DND-41 (cell line): ENCODE measurements at regions not wholly inside any gene's neighbourhood (a gene's known extent, or its start where the extent isn't known, plus 50 kb on each side); places are given as distances from the start of the nearest gene placed in this dataset.

Experiments
- ATAC-seq: fragments of 200-7000 bp; cut with Tn5 transposase; 3 replicates; pipeline ENCODE4 v1.9.1; 2021; ENCODE audit warnings: low read depth; ENCODE audit not compliant: insufficient read depth
- DNase-seq: peaks from one replicate; pipeline ENCODE4 v3.0.0-alpha.2; 2020
- H2AFZ ChIP-seq: 2 replicates; pipeline ENCODE4 v1.6.0; 2012; ENCODE audit warnings: low read depth, low read length
- H3K27ac ChIP-seq: 2 replicates; pipeline ENCODE4 v1.5.1; 2012; ENCODE audit warnings: low read length, inconsistent platforms
- H3K27me3 ChIP-seq: fragments of 200-600 bp; sonication (generic); 2 replicates; pipeline ENCODE4 v1.6.0; 2012; ENCODE audit warnings: low read length, mild to moderate bottlenecking, inconsistent platforms; ENCODE audit not compliant: insufficient read depth, poor library complexity
- H3K36me3 ChIP-seq: 2 replicates; pipeline ENCODE4 v1.5.1; 2012; ENCODE audit warnings: low read length, inconsistent platforms; ENCODE audit not compliant: insufficient read depth
- H3K4me1 ChIP-seq: 2 replicates; pipeline ENCODE4 v1.5.1; 2012; ENCODE audit warnings: mild to moderate bottlenecking, low read length; ENCODE audit not compliant: insufficient read depth
- H3K4me2 ChIP-seq: 2 replicates; pipeline ENCODE4 v1.6.0; 2012; ENCODE audit warnings: mild to moderate bottlenecking, moderate library complexity, low read length, inconsistent platforms; ENCODE audit not compliant: insufficient read depth
- H3K4me3 ChIP-seq, 2 experiments: fragments of 200-600 bp in 1 of 2; shearing (Covaris generic) in 1 of 2; 2 replicates each; pipeline ENCODE4 v1.5.1; 2012 to 2016; ENCODE audit warnings: inconsistent platforms in 2 of 2, low read length in 2 of 2, mild to moderate bottlenecking in 2 of 2, low read depth in 1 of 2, moderate library complexity in 1 of 2
- H3K79me2 ChIP-seq: 2 replicates; pipeline ENCODE4 v1.6.0; 2012; ENCODE audit warnings: low read length, inconsistent platforms; ENCODE audit not compliant: insufficient read depth
- H3K9ac ChIP-seq: 2 replicates; pipeline ENCODE4 v1.6.0; 2012; ENCODE audit warnings: low read depth, mild to moderate bottlenecking, inconsistent platforms, low read length, moderate library complexity
- H3K9me3 ChIP-seq: 2 replicates; pipeline ENCODE4 v1.5.1; 2012; ENCODE audit warnings: low read length, moderate library complexity, mild to moderate bottlenecking, inconsistent platforms; ENCODE audit not compliant: insufficient read depth, severe bottlenecking
- H4K20me1 ChIP-seq: 2 replicates; pipeline ENCODE4 v1.6.0; 2012; ENCODE audit warnings: low read length; ENCODE audit not compliant: insufficient read depth
- EZH2 ChIP-seq: IDR thresholded peaks from 3 replicates; pipeline ENCODE4 v1.6.1; 2012; ENCODE audit warnings: borderline replicate concordance, low read depth, mild to moderate bottlenecking, moderate library complexity, low read length, inconsistent platforms; ENCODE audit not compliant: severe bottlenecking
- TF ChIP-seq, protein P1 (sequence below): IDR thresholded peaks from 2 replicates; pipeline ENCODE4 v1.5.1; 2012; ENCODE audit warnings: borderline replicate concordance, low read length, moderate library complexity, mild to moderate bottlenecking; ENCODE audit not compliant: poor library complexity, severe bottlenecking; ENCODE audit errors: extremely low read depth

DNA sequence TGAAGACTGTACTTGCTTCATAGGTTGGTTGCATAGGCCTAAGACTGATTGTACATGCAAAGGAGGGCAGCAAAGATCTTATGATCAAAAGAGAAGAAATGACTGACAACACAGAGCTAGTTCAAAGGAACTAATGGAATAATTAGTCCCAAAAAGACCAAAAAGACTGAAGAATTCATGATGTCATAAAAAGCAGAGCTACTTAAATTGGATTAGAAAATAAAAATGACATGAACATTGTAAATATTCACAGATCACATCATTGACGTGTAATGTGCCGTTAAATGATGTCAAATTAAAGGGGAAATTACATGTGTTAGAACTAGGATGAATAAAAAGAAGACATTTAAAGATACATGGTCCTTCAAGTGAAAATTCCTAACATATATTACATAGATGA lies 616.8 kb downstream of the NR4A2 start:
- DNase-seq (no peak), ATAC-seq (no peak)
- Histone ChIP-seq H4K20me1 (no peaks in the 10 kb centered on the region), H3K27ac (no peak overlapping the region), H3K4me2 (no peak overlapping the region), H3K9ac (no peak overlapping the region), H3K79me2 (no peaks in the 10 kb centered on the region), H3K36me3 (no peaks in the 10 kb centered on the region), H3K4me1 (no peaks in the 10 kb centered on the region), H3K27me3 (no peaks in the 10 kb centered on the region), H2AFZ (no peak overlapping the region), H3K4me3 (no peak overlapping the region), H3K9me3 (no peaks in the 10 kb centered on the region)
- no peak for TF ChIP-seq EZH2
- TF ChIP-seq, protein P1, sequence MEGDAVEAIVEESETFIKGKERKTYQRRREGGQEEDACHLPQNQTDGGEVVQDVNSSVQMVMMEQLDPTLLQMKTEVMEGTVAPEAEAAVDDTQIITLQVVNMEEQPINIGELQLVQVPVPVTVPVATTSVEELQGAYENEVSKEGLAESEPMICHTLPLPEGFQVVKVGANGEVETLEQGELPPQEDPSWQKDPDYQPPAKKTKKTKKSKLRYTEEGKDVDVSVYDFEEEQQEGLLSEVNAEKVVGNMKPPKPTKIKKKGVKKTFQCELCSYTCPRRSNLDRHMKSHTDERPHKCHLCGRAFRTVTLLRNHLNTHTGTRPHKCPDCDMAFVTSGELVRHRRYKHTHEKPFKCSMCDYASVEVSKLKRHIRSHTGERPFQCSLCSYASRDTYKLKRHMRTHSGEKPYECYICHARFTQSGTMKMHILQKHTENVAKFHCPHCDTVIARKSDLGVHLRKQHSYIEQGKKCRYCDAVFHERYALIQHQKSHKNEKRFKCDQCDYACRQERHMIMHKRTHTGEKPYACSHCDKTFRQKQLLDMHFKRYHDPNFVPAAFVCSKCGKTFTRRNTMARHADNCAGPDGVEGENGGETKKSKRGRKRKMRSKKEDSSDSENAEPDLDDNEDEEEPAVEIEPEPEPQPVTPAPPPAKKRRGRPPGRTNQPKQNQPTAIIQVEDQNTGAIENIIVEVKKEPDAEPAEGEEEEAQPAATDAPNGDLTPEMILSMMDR: no peak

DNA sequence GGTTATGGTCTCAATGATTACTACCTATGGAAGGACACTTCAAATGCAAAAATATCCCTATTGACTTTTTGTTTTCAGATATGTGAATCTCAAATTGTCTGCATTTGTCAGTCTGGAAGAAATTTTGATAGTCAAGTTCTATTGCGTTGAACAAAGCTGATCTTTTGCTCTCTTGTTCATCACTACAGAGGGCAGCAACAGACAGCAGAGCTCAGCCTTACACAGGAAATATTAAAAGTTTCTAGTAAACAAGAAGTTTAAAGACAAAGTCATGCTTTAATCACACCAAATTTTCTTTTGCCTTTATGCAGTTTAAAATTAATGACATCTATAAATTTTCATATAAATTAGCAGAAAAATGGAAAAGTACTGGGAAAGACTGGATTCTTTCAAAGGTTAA lies 617.5 kb downstream of the NR4A2 start:
- Histone ChIP-seq H3K9me3 (no peaks in the 10 kb centered on the region), H3K27ac (no peak overlapping the region), H4K20me1 (no peaks in the 10 kb centered on the region), H3K4me3 (no peak overlapping the region), H2AFZ (no peak overlapping the region), H3K4me2 (no peak overlapping the region), H3K9ac (no peak overlapping the region), H3K36me3 (no peaks in the 10 kb centered on the region), H3K27me3 (no peaks in the 10 kb centered on the region), H3K4me1 (no peaks in the 10 kb centered on the region), H3K79me2 (no peaks in the 10 kb centered on the region)
- ATAC-seq: no peak
- no peak for DNase-seq
- TF ChIP-seq, protein P1: peak; percentile 7
- no peak for TF ChIP-seq EZH2

DNA sequence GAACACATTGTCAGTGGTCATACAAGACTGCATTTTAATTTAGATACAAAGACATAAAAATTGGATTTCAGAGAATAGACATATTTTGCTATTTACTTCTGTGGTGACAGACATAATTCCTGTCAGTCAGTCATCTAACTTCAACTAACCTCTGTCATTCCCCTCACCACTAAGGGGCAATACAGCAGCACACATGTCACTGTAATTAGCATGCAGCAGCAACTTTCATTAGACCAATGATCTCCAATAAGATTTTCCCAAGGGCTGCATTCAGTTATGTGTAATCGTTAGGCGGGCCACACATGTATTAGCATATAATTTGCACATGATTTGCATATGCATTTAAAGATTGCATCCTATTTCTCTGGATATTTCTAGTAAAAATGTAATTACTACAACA lies 624.5 kb downstream of the NR4A2 start:
- TF ChIP-seq, protein P1: peak; percentile 39
- TF ChIP-seq EZH2: no peak
- Histone ChIP-seq H3K27ac (no peak overlapping the region), H3K79me2 (no peaks in the 10 kb centered on the region), H3K4me2 (no peak overlapping the region), H3K27me3 (no peaks in the 10 kb centered on the region), H3K9me3 (no peaks in the 10 kb centered on the region), H3K4me3 (no peak overlapping the region), H3K9ac (no peak overlapping the region), H3K4me1 (no peaks in the 10 kb centered on the region), H3K36me3 (no peaks in the 10 kb centered on the region), H2AFZ (no peak overlapping the region), H4K20me1 (no peaks in the 10 kb centered on the region)
- DNase-seq (no peak), ATAC-seq (no peak; the same call in 2 of the 3 replicates)

DNA sequence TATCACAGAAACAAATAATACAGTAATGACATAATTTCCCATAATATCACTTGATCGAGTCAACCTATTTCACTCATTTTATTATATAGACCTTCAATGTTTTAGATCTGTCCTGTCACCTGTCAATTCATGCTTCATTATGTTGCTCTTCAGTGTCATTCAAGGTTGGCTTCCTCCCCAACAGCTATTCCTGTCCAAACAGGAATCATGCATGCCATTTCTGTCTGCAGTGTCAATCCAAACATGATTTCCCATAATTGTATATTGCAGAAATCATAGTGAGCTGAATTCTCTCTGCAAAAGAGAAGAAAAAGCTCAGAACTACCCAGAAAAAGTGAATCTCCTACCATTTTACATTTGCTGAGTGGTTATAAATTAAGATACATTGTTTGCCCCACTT lies 628.6 kb downstream of the NR4A2 start:
- no peaks in the 10 kb centered on the region for H3K79me2 ChIP-seq
- no peak overlapping the region for H3K9ac ChIP-seq
- no peak overlapping the region for H3K4me3 ChIP-seq
- ATAC-seq (no peak), DNase-seq (no peak)
- H3K4me1 ChIP-seq: no peaks in the 10 kb centered on the region
- no peak overlapping the region for H2AFZ ChIP-seq
- H3K27me3 ChIP-seq: no peaks in the 10 kb centered on the region
- no peak overlapping the region for H3K4me2 ChIP-seq
- H4K20me1 ChIP-seq: no peaks in the 10 kb centered on the region
- no peak overlapping the region for H3K27ac ChIP-seq
- H3K36me3 ChIP-seq: no peaks in the 10 kb centered on the region
- no peak for TF ChIP-seq EZH2
- TF ChIP-seq, protein P1: no peak
- no peaks in the 10 kb centered on the region for H3K9me3 ChIP-seq
